Activated CD4-positive, alpha-beta memory T cell treated with anti-CD3 and anti-CD28 coated beads for 36 hours (primary cell): ENCODE measurements at regions not wholly inside any gene's neighbourhood (a gene's known extent, or its start where the extent isn't known, plus 50 kb on each side); places are given as distances from the start of the nearest gene placed in this dataset.

Experiments used
- CTCF ChIA-PET: fragments of 350-600 bp; sonication (Branson Sonifier 250); formaldehyde crosslinking; loops from one replicate; lab custom pipeline; 2021; ENCODE audit warnings: antibody characterized with exemption, inconsistent platforms; lab: Charles Lee
- POLR2A ChIA-PET: fragments of 350-600 bp; sonication (Branson Sonifier 250); formaldehyde crosslinking; loops from one replicate; lab custom pipeline; 2021; ENCODE audit warnings: antibody characterized with exemption; lab: Charles Lee
- DNase-seq: peaks from one replicate; pipeline ENCODE4 v3.0.0-alpha.2; 2020
- H3K27ac Mint-ChIP-seq: one replicate; pipeline ENCODE4 v1.8.0; 2021; ENCODE audit warnings: mixed read lengths
- H3K27me3 Mint-ChIP-seq: one replicate; pipeline ENCODE4 v1.8.0; 2021; ENCODE audit warnings: mixed read lengths
- H3K36me3 Mint-ChIP-seq: one replicate; pipeline ENCODE4 v1.8.0; 2021; ENCODE audit warnings: mixed read lengths
- H3K4me1 Mint-ChIP-seq: one replicate; pipeline ENCODE4 v1.8.0; 2021; ENCODE audit warnings: low read depth, mixed read lengths
- H3K4me3 Mint-ChIP-seq: one replicate; pipeline ENCODE4 v1.8.0; 2021; ENCODE audit warnings: mild to moderate bottlenecking, mixed read lengths
- H3K9me3 Mint-ChIP-seq: one replicate; pipeline ENCODE4 v1.8.0; 2021; ENCODE audit warnings: mixed read lengths
- intact Hi-C: fragments of 100-400 bp; cut with micrococcal nuclease; formaldehyde crosslinking; loops from one replicate; pipeline ENCODE4 v1.15.1; 2023

DNA sequence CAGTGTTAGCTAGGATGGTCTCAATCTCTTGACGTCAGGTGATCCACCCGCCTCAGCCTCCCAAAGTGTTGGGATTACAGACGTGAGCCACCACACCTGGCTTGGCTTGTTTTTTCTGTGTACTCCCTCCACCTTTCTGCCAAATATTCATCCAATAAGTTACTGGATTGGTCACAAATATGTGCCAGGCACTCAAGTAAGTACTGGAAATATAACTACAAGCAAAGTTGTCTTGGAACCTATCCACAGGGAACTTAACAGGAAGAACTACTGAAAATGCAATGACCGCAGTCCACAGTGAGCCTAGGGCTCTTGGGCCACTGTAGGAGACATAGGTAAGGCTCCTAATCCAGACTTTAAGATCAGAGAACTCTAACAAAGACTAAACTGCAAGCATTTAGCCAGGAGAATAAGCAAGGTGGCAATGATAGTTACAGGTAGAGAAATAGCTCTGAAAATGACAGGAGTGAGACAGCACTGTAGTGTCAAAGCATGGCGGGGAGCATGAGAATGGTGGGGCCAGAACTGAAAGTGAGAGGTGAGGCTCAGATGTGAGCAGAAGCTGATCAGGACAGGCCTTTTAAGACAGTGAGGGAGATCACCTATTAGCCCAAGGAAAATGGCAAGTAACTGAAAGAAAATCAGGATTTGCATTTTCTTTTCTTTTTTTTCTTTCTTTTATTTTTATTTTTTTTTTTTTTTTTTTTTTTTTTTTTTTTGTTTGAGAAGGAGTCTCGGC is 252.1 kb downstream of the RBM43 start:
- no peaks in the 10 kb centered on the region for H3K36me3 Mint-ChIP-seq
- CTCF ChIA-PET = no interaction called here
- H3K4me1 Mint-ChIP-seq = no peaks in the 10 kb centered on the region
- intact Hi-C loops = no loop called here
- no peak overlapping the region for H3K4me3 Mint-ChIP-seq
- H3K27me3 Mint-ChIP-seq = peaks cover 3% of the 10 kb centered on the region
- H3K27ac Mint-ChIP-seq = no peak overlapping the region
- POLR2A ChIA-PET = no interaction called here
- H3K9me3 Mint-ChIP-seq = no peaks in the 10 kb centered on the region
- no peak for DNase-seq

DNA sequence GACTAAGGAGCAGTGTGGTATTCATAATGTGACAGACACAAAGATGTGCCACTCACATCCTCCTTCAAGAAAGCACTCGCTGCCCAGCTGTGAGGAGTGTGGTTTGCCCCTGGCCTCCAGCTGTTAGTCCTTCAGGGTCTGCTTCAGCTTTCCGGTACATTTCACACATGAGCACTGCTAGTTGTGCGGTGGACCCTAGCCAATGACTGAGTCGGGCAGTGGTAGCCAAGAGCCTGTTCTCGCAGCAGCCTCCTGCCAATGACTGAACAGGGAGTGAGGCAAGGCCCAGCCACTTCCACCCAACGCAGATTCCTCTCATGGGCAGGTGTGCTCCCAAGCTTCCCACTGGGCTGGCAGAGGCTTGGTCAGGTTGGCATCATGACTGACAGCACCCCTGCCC is 254.3 kb downstream of the RBM43 start:
- H3K4me1 Mint-ChIP-seq = no peaks in the 10 kb centered on the region
- ChIA-PET CTCF (interaction anchor here (0.6 kb wide), 1 partner anchor 1795 kb away, joined by 3 read pairs; no protein-coding TSS in a partner anchor), POLR2A (no interaction called here)
- intact Hi-C loops = no loop called here
- DNase-seq = no peak
- H3K27ac Mint-ChIP-seq = no peak overlapping the region
- no peak overlapping the region for H3K4me3 Mint-ChIP-seq
- no peaks in the 10 kb centered on the region for H3K36me3 Mint-ChIP-seq
- no peaks in the 10 kb centered on the region for H3K9me3 Mint-ChIP-seq
- peaks cover 3% of the 10 kb centered on the region for H3K27me3 Mint-ChIP-seq

DNA sequence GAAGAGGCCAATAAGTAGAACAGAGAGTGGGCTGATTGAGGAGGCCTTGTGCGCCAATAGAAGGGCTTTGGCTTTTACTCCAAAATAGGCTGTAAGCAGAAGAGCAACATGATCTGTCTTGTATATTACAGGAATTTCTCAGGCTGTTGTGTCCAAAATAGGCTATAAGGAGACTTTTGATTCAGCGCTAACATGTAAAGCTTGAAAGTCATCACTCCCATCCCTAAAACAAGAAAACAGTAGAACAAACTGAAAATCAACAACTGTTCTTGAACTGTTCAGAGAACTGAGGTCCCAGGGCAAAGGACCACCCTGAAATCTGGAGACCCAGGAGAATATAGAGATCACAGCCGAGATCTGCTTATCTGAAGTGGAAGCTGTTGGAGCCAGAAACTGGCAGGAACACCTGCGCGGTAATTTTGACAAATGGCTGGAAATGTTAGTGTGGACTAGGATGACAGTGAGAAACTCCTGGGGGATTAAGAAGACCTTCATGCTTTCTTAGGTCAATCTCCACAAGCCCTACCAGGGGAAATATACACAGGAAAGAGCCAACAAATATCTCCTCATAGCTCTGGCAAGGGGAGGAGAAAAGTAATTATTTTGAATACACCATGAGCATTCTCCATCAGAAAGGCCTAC is 258.6 kb downstream of the RBM43 start:
- no peak for DNase-seq
- intact Hi-C loops = no loop called here
- Mint-ChIP-seq H3K4me3 (no peak overlapping the region), H3K27ac (no peak overlapping the region), H3K27me3 (no peaks in the 10 kb centered on the region), H3K9me3 (no peaks in the 10 kb centered on the region), H3K4me1 (no peaks in the 10 kb centered on the region), H3K36me3 (no peaks in the 10 kb centered on the region)
- ChIA-PET POLR2A (no interaction called here), CTCF (interaction anchor here (1.1 kb wide), 1 partner anchor 236 kb away, joined by 3 read pairs; no protein-coding TSS in a partner anchor)

DNA sequence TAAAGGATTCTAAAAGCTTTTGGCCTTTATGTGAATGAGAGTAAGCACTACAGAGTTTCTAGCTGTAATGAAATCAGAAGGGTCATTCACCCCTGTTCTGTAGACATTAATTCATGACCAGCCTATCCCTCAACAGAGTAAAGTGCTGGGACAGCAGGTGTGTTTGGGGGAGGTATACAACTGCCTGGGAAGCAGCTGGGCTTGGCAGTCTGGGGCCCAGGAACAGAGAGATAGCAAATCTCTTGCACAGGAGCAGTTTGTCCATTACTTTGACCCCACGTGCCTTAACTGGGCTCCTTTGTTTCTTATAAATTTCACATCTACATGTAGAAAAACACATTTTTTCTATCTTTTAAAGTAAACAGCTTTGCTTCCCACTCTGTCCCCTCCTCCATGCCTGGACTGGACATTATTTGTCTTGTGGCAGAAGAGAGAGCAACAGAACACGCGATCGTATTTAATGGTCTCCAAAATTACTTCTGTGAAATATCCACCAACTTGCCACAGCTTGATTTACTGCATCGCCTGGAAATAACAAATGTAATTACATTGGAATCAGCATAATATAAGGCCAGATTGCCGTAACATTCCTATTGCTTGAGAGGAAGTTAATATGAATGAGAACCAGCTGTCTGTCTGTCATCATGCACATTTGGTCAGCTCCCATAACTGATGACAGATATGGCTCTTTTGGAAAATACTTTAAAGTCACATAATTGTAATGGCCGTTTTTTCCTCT is 263.8 kb downstream of the RBM43 start:
- no peaks in the 10 kb centered on the region for H3K4me1 Mint-ChIP-seq
- ChIA-PET POLR2A (no interaction called here), CTCF (no interaction called here)
- H3K36me3 Mint-ChIP-seq = no peaks in the 10 kb centered on the region
- no peak for DNase-seq
- H3K27ac Mint-ChIP-seq = no peak overlapping the region
- no peaks in the 10 kb centered on the region for H3K9me3 Mint-ChIP-seq
- no peak overlapping the region for H3K4me3 Mint-ChIP-seq
- intact Hi-C loops = no loop called here
- H3K27me3 Mint-ChIP-seq = no peaks in the 10 kb centered on the region

DNA sequence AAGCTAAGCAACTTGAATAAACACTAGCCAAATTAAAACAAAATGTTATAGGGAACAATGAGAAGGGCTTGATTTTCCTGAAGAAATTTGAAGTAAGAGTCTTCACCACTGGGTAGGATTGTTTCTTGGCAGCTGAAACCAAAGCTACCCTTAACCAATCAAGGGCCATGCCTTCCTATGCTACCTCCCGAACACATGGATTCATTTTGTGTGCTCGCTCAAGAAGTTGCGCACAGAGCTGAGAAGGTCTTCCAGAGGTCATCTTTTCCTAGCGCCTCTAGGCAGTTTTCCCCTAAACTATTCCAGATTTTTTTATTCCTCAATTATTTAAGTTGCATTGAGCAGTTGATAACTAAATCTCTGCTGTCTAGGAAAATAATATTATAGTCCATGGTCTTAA is 264.6 kb downstream of the RBM43 start:
- no peaks in the 10 kb centered on the region for H3K4me1 Mint-ChIP-seq
- H3K9me3 Mint-ChIP-seq = no peaks in the 10 kb centered on the region
- H3K27me3 Mint-ChIP-seq = no peaks in the 10 kb centered on the region
- H3K4me3 Mint-ChIP-seq = no peak overlapping the region
- DNase-seq = no peak
- POLR2A ChIA-PET = no interaction called here
- H3K36me3 Mint-ChIP-seq = no peaks in the 10 kb centered on the region
- no peak overlapping the region for H3K27ac Mint-ChIP-seq
- intact Hi-C loops = no loop called here
- CTCF ChIA-PET = no interaction called here

DNA sequence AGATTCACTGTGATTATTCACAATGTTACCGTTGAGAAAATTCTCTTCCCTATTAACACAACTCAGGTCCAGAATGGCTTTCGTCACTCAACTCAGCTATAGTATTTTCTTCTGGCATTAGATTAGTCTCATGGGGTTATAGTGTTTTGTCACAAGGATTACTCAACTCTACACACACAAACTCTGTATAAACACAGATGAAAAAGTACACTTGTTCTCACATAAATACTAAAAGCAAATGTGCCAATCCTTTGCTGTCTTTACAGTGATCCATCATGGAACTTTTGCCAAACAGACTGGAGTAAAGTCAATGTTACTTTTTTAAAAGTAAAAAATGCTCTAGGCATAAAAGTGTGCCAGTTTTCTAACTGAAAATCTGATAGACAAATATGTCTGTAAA is 267.6 kb downstream of the RBM43 start:
- no peak overlapping the region for H3K27ac Mint-ChIP-seq
- intact Hi-C loops = no loop called here
- no peak for DNase-seq
- H3K4me3 Mint-ChIP-seq = no peak overlapping the region
- H3K27me3 Mint-ChIP-seq = no peaks in the 10 kb centered on the region
- peaks cover 13% of the 10 kb centered on the region for H3K9me3 Mint-ChIP-seq
- ChIA-PET CTCF (no interaction called here), POLR2A (no interaction called here)
- H3K36me3 Mint-ChIP-seq = no peaks in the 10 kb centered on the region
- no peaks in the 10 kb centered on the region for H3K4me1 Mint-ChIP-seq

DNA sequence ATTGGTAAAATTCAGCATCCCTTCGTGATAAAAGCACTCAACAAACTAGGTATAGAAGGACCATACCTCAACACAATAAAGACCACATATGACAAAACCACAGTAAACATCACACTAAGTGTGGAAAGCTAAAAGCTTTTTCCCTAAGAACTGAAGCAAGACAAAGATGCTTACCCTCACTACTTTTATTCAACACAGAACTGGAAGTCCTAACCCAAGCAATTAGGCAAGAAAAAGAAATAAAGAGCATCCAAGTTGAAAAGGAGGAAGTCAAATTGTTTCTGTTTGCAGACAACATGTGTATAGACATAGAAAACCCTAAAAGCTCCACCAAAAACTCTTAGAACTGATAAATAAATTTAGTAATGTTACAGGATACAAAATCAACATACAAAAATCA is 271.7 kb downstream of the RBM43 start:
- H3K27ac Mint-ChIP-seq = no peak overlapping the region
- intact Hi-C loops = no loop called here
- DNase-seq = no peak
- peaks cover 13% of the 10 kb centered on the region for H3K9me3 Mint-ChIP-seq
- H3K36me3 Mint-ChIP-seq = no peaks in the 10 kb centered on the region
- H3K27me3 Mint-ChIP-seq = peaks cover 2% of the 10 kb centered on the region
- ChIA-PET CTCF (no interaction called here), POLR2A (no interaction called here)
- H3K4me1 Mint-ChIP-seq = no peaks in the 10 kb centered on the region
- no peak overlapping the region for H3K4me3 Mint-ChIP-seq

DNA sequence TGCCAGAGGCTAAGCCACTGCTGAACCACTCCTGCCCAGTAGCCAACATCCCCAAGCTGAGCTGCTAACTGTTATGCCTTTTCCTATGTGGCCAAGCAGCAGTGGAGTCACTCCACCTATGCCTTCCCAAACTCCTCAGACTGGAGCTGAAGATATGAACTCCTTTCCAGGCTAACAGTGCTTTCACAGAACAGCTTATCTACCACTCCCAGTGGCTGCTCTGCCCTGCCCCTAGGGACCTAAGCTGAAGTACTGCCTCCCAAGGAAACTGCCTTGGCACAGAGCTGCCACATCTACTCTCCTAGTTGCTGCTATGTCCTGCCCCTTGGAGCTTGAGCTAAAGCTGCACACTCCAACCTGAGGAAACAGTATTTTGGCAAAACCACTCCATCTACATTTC is 275.9 kb downstream of the RBM43 start:
- no peak for DNase-seq
- ChIA-PET CTCF (interaction anchor here (0.6 kb wide), 1 partner anchor 1041 kb away, joined by 3 read pairs; no protein-coding TSS in a partner anchor), POLR2A (no interaction called here)
- Mint-ChIP-seq H3K4me3 (no peak overlapping the region), H3K27me3 (peaks cover 5% of the 10 kb centered on the region), H3K36me3 (no peaks in the 10 kb centered on the region), H3K27ac (no peak overlapping the region), H3K4me1 (no peaks in the 10 kb centered on the region), H3K9me3 (peaks cover 10% of the 10 kb centered on the region)
- intact Hi-C loops = no loop called here

DNA sequence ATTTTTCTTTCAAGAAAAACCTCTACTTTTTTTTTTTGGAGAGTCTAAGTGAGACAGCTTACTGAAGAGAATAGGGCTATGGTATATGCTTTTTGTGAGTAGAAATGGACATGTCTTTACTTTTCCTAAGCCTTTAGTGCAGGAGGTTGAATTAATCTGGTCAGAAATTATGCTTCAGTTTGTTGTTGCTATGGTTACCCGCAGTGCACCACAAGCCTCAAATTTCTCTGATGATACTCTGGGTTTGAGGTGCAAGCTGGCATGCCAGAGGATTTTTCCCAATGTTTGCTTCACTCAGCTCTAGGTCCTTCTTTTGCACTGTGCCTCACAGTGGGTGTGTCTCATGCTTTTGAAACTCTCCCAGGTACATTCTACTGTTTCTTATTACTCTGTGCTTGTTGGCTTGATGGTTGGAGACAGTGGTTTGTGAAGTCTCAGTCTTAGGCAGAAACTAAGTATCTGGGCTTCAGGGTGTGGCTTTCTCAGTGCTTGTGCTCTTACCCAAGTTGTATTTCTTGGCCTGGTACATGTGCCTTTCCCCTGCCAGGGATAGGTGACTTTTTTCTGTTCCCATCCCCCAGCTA is 278.3 kb downstream of the RBM43 start:
- POLR2A ChIA-PET = no interaction called here
- Mint-ChIP-seq H3K4me1 (no peaks in the 10 kb centered on the region), H3K27ac (no peak overlapping the region), H3K9me3 (no peaks in the 10 kb centered on the region), H3K4me3 (no peak overlapping the region), H3K36me3 (no peaks in the 10 kb centered on the region), H3K27me3 (peaks cover 5% of the 10 kb centered on the region)
- intact Hi-C loops = no loop called here
- no peak for DNase-seq
- CTCF ChIA-PET = interaction anchor here (0.5 kb wide), 1 partner anchor 9 kb away, joined by 3 read pairs; no protein-coding TSS in a partner anchor

DNA sequence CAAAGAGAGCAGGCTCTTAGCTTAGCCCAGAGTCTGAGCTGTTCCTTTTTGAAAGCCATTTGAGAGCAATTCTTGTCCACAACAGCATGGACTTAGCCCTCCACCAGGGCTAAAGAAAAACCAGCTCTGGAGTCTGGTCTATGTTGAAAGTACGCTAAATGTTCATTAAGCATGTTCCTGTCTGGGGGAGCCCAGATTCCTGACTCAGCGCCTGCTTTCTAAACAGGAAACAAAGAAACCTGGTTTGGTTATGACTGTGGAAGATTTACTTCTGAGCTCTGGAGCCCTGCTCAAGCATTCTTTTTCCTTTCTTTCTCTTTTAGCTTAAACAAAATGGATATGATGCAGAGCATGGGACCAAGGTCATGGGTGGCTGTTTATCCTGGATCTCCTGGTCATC is 279.8 kb downstream of the RBM43 start:
- Mint-ChIP-seq H3K9me3 (no peaks in the 10 kb centered on the region), H3K4me3 (no peak overlapping the region), H3K27me3 (peaks cover 5% of the 10 kb centered on the region), H3K4me1 (no peaks in the 10 kb centered on the region), H3K27ac (no peak overlapping the region), H3K36me3 (no peaks in the 10 kb centered on the region)
- CTCF ChIA-PET = no interaction called here
- DNase-seq = no peak
- intact Hi-C loops = no loop called here
- POLR2A ChIA-PET = no interaction called here

DNA sequence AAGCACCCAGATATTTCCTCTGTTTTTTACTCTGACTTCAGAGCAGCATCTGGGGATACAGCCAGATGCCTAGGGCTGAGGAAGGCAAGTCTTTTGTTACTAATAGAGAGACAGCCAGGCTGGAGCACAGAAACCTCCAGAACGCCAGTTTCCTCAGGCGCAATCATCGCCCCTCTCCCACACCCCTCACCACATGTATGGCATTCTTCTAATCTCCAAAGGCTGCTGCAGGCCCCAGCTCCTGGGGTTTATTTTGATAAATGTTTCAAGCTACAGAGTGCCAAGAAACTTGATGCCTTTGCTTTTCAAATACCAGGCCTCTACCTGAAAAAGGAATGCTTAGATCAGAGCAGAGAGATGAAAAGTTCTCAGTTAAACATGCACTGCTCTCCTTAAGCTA is 283.6 kb downstream of the RBM43 start:
- Mint-ChIP-seq H3K27me3 (no peaks in the 10 kb centered on the region), H3K4me3 (no peak overlapping the region), H3K4me1 (no peaks in the 10 kb centered on the region), H3K9me3 (no peaks in the 10 kb centered on the region), H3K27ac (no peak overlapping the region), H3K36me3 (no peaks in the 10 kb centered on the region)
- intact Hi-C loops = no loop called here
- no peak for DNase-seq
- POLR2A ChIA-PET = no interaction called here
- CTCF ChIA-PET = no interaction called here

DNA sequence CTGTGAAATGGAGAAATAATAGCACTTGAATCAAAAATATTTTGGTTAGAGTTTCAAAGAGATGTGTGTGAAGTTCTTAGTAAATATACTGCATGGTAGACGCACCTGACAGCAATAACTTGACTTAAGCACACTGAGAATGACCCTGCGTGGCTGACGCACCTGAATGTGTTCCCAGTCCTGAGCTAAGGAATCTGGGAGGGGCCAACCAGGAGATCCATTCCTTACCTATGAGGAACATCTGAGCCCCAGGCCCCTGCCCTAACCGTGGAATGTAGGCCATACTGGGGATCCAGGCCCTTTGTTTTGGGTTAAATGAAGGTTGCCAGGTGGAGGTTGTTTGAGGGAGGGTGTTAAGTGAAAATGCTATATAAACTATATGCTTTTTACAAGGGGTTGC is 284.4 kb downstream of the RBM43 start:
- ChIA-PET POLR2A (no interaction called here), CTCF (no interaction called here)
- no peaks in the 10 kb centered on the region for H3K27me3 Mint-ChIP-seq
- H3K27ac Mint-ChIP-seq = no peak overlapping the region
- no peaks in the 10 kb centered on the region for H3K9me3 Mint-ChIP-seq
- no peaks in the 10 kb centered on the region for H3K4me1 Mint-ChIP-seq
- no peaks in the 10 kb centered on the region for H3K36me3 Mint-ChIP-seq
- DNase-seq = no peak
- H3K4me3 Mint-ChIP-seq = no peak overlapping the region
- intact Hi-C loops = no loop called here
